ENCODE measurements at regions not wholly inside any gene's neighbourhood (a gene's known extent, or its start where the extent isn't known, plus 50 kb on each side); places are given as distances from the start of the nearest gene placed in this dataset.
A peak's percentile ranks its signal among the peaks of the same experiment; 100 is the strongest.
"Not testable (repeated sequence)": the region's sequence is repeated elsewhere in the genome, so short reads cannot be mapped to it uniquely, and the experiment has no call there.

DNA sequence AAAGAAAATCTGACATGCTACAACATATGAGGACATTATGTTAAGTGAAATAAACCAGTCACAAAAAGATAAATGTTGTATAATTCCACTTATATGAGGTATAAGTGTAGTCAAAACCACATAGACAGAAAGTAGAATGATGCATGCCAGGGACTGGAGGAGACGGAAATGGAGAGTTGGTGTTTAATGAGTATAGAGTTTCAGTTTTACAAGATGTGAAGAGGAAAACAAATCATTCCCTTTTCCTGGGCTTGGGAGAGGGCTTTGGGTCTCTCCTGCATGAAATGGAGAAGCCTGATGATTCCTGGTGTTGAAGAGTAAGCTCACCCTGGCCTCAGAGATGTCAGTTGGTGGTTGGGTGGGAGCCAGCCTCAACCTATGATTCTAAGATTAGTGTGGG, 158.4 kb upstream of the PLXNC1 start:
- no peak for DNase-seq (ENCODE audit: low read depth)
- no peak overlapping the region for H3K4me3 ChIP-seq (ENCODE audit: control insufficient read depth, low read depth, low read length)
- TF ChIP-seq, protein P1, sequence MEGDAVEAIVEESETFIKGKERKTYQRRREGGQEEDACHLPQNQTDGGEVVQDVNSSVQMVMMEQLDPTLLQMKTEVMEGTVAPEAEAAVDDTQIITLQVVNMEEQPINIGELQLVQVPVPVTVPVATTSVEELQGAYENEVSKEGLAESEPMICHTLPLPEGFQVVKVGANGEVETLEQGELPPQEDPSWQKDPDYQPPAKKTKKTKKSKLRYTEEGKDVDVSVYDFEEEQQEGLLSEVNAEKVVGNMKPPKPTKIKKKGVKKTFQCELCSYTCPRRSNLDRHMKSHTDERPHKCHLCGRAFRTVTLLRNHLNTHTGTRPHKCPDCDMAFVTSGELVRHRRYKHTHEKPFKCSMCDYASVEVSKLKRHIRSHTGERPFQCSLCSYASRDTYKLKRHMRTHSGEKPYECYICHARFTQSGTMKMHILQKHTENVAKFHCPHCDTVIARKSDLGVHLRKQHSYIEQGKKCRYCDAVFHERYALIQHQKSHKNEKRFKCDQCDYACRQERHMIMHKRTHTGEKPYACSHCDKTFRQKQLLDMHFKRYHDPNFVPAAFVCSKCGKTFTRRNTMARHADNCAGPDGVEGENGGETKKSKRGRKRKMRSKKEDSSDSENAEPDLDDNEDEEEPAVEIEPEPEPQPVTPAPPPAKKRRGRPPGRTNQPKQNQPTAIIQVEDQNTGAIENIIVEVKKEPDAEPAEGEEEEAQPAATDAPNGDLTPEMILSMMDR (conservative IDR thresholded peaks at IDR 0.05; ENCODE audit: control insufficient read depth, insufficient read depth, low read depth, low read length): no peak

DNA sequence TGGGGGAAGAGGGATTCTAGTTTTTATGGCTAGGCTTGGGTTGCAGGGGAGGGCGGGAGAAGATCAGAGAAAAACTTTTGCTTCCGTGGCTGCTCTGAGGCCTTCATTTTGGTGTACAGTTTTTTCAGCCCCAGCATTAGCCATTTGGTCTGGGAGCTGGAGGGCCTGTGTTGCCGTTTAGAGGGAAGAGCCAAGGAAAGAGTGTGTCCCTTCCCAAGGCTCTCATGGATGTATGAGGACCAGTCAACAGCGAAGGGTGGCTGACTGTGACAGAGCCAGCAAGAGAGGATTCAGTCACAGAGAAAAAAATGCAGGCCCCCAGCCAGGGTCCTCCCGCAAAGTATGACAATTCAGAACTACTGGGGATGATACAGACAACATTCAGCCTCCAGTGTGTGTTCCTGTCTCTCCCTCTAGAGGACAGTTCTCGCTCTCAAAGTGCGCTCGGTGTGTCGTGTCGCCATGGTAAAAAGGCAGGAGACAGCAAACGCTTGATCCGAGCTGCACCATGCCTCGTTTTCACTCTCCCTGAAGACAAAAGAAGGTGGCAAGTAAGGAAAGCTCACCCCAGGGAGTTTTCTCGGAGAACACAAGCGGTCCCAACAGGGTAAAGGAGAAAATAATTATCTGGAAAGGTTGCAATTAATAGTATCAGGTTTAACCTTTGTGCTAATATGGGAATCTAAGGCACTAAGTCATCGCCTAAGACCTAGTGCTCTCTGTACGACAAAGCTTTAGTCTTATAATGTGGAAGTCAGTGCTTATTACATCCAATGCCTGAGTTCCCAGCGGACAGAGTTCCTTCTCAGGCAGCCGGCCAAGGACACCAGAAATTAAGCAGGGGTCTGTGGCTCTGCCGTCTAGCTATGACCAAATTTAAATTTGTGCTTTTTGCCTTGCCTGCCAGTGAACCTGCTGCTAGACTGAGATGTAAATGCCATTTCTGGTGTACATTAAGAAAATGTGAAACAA, 157.3 kb upstream of the PLXNC1 start:
- TF ChIP-seq, protein P1 (conservative IDR thresholded peaks at IDR 0.05; ENCODE audit: control insufficient read depth, insufficient read depth, low read depth, low read length): peak; percentile 43
- DNase-seq (ENCODE audit: low read depth): peak; percentile 51
- no peak overlapping the region for H3K4me3 ChIP-seq (ENCODE audit: control insufficient read depth, low read depth, low read length)

DNA sequence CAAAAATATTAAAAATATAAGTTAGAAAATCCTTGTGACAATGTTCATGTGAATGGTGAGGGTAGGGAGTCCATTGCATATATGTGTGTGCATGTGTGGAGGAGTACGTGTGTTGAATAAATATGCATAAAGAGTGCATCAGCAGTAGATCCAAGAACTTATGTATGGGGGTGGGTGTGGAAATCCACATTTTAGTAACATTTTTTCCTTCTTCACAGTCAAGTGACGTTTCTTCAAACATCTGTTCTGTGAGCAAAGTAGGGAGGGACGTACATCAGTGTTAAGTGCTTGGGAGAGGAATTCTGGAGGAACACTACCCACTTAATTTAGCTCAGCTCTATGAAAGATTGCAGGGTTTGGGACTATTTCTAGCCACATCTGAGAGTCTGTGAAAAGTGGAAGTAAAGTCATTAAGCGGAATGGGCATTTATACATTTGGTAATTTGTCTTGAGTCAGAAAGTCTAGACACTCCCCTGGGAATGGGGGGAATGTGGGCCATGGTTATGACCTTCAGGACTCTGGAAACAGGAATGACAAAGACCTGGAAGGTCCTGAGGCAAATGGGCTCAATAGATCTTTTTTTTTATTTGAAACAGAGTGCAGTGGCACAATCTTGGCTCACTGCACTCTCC, 156.4 kb upstream of the PLXNC1 start:
- DNase-seq (ENCODE audit: low read depth): peak; percentile 12
- TF ChIP-seq, protein P1 (conservative IDR thresholded peaks at IDR 0.05; ENCODE audit: control insufficient read depth, insufficient read depth, low read depth, low read length): no peak
- H3K4me3 ChIP-seq (ENCODE audit: control insufficient read depth, low read depth, low read length): no peak overlapping the region

DNA sequence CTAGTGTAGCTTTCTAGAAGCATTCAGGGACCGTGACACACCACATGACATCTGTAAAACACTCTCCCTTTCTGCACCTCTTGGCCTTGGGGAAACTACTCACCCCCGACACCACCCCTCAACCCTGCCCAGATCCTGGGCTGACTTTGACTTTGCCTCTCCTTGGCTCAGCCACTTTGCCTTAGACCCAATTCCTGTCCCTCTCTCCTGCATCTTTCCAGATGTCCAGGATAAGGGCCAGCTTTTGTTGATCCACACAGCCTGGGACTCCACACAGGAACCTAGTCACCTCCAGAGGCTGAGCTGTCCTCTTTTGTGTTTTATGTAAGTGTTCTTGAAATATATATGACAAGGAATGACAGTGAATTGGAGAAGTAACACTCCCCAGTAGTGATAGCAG, 153.7 kb upstream of the PLXNC1 start:
- H3K4me3 ChIP-seq (ENCODE audit: control insufficient read depth, low read depth, low read length): no peak overlapping the region
- TF ChIP-seq, protein P1 (conservative IDR thresholded peaks at IDR 0.05; ENCODE audit: control insufficient read depth, insufficient read depth, low read depth, low read length): no peak
- peak; percentile 27 for DNase-seq (ENCODE audit: low read depth)

DNA sequence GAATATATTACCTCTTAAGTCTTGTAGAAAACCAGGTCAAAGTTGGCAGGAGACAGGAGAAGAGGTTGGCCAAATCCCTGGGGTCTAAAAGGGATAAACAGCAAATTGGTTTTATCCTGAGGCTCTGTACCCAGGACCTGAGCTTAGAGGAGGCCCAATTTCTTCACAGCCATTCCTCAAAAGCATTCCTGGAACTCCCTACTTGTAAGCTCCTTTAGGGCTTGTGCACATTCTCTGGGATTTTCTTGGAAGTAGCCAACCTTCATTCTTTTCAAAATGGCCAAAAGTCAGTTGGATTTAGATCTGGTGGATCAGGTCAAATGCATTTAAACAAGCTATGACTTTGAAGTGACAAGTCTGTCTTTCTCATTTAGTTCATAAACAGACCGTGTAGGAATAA, 152.1 kb upstream of the PLXNC1 start:
- DNase-seq (ENCODE audit: low read depth): no peak
- H3K4me3 ChIP-seq (ENCODE audit: control insufficient read depth, low read depth, low read length): no peak overlapping the region
- TF ChIP-seq, protein P1 (conservative IDR thresholded peaks at IDR 0.05; ENCODE audit: control insufficient read depth, insufficient read depth, low read depth, low read length): no peak

DNA sequence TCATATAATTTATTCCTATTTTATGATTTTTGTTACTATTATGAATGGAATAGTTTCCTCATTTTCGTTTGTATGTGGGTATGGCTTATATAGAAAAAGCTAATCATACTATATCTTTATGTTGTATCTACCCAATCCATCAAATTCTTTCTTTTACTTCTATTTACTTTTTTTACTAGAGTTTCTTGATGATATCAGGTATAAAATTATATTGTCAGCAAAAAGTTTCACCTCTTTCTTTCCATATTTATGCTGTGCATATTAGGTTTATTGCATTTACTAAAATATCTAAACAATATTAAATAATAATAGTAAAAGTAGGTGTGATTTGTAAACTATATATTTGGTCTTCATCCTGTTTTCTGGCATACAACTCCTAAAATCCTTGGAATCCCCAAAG, 146.7 kb upstream of the PLXNC1 start:
- H3K4me3 ChIP-seq (ENCODE audit: control insufficient read depth, low read depth, low read length): no peak overlapping the region
- no peak for DNase-seq (ENCODE audit: low read depth)
- TF ChIP-seq, protein P1 (conservative IDR thresholded peaks at IDR 0.05; ENCODE audit: control insufficient read depth, insufficient read depth, low read depth, low read length): no peak

DNA sequence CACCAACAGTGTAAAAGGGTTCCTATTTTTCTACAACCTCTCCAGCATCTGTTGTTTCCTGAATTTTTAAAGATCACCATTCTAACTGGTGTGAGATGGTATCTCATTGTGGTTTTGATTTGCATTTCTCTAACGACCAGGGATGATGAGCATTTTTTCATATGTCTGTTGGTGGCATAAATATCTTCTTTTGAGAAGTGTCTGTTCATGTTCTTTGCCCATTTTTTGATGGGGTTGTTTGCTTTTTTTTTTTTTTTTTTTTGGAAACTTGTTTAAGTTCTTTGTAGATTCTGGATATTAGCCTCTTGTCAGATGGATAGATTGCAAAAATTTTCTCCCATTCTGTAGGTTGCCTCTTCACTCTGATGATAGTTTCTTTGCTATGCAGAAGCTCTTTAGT, 145.5 kb upstream of the PLXNC1 start:
- not testable (repeated sequence) for DNase-seq (ENCODE audit: low read depth); H3K4me3 ChIP-seq (ENCODE audit: control insufficient read depth, low read depth, low read length)

DNA sequence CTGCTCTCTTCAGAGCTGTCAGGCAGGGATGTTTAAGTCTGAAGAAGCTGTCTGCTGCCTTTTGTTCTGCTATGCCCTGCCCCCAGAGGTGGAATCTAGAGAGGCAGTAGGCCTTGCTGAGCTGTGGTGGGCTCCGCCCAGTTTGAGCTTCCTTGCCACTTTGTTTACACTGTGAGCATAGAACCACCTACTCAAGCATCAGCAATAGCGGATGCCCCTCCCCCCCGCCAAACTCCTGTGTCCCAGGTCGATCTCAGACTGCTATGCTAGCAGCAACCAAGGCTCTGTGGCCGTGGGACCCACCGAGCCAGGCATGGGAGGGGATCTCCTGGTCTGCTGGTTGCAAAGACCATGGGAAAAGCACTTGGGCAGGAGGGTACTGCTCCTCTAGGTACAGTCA, 140.5 kb upstream of the PLXNC1 start:
- DNase-seq (ENCODE audit: low read depth); H3K4me3 ChIP-seq (ENCODE audit: control insufficient read depth, low read depth, low read length): not testable (repeated sequence)

All from fibroblast of mammary gland (primary cell).